ENCODE measurements at regions not wholly inside any gene's neighbourhood (a gene's known extent, or its start where the extent isn't known, plus 50 kb on each side); places are given as distances from the start of the nearest gene placed in this dataset.
"Not testable (repeated sequence)": the region's sequence is repeated elsewhere in the genome, so short reads cannot be mapped to it uniquely, and the experiment has no call there.

GRCh38 chr1:146478125-146478720 is 249.4 kb upstream of the NOTCH2NLA start:
- TF ChIP-seq, protein P1, sequence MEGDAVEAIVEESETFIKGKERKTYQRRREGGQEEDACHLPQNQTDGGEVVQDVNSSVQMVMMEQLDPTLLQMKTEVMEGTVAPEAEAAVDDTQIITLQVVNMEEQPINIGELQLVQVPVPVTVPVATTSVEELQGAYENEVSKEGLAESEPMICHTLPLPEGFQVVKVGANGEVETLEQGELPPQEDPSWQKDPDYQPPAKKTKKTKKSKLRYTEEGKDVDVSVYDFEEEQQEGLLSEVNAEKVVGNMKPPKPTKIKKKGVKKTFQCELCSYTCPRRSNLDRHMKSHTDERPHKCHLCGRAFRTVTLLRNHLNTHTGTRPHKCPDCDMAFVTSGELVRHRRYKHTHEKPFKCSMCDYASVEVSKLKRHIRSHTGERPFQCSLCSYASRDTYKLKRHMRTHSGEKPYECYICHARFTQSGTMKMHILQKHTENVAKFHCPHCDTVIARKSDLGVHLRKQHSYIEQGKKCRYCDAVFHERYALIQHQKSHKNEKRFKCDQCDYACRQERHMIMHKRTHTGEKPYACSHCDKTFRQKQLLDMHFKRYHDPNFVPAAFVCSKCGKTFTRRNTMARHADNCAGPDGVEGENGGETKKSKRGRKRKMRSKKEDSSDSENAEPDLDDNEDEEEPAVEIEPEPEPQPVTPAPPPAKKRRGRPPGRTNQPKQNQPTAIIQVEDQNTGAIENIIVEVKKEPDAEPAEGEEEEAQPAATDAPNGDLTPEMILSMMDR (IDR thresholded peaks at IDR 0.05): peak; percentile 78
- not testable (repeated sequence) for H3K36me3 Mint-ChIP-seq (ENCODE audit: low read depth); H3K4me1 Mint-ChIP-seq (ENCODE audit: low read depth); H3K27ac Mint-ChIP-seq (ENCODE audit: unreplicated experiment); H3K4me3 Mint-ChIP-seq (ENCODE audit: unreplicated experiment); H3K9me3 Mint-ChIP-seq (ENCODE audit: low read depth); DNase-seq (ENCODE audit: low spot score); H3K27me3 Mint-ChIP-seq (ENCODE audit: low read depth)

GRCh38 chr1:146475086-146475485 is 246.3 kb upstream of the NOTCH2NLA start:
- not testable (repeated sequence) for H3K4me3 Mint-ChIP-seq (ENCODE audit: unreplicated experiment)

GRCh38 chr1:146474216-146474615 is 245.4 kb upstream of the NOTCH2NLA start:
- DNase-seq (ENCODE audit: low spot score); H3K36me3 Mint-ChIP-seq (ENCODE audit: low read depth); H3K4me3 Mint-ChIP-seq (ENCODE audit: unreplicated experiment); H3K9me3 Mint-ChIP-seq (ENCODE audit: low read depth); H3K27me3 Mint-ChIP-seq (ENCODE audit: low read depth); H3K27ac Mint-ChIP-seq (ENCODE audit: unreplicated experiment); H3K4me1 Mint-ChIP-seq (ENCODE audit: low read depth): not testable (repeated sequence)

More at GRCh38 chr1:146475086-146475485, 246.3 kb upstream of the NOTCH2NLA start:
- not testable (repeated sequence) for H3K27ac Mint-ChIP-seq (ENCODE audit: unreplicated experiment); H3K4me1 Mint-ChIP-seq (ENCODE audit: low read depth); DNase-seq (ENCODE audit: low spot score); H3K36me3 Mint-ChIP-seq (ENCODE audit: low read depth); H3K27me3 Mint-ChIP-seq (ENCODE audit: low read depth); H3K9me3 Mint-ChIP-seq (ENCODE audit: low read depth)

DNA sequence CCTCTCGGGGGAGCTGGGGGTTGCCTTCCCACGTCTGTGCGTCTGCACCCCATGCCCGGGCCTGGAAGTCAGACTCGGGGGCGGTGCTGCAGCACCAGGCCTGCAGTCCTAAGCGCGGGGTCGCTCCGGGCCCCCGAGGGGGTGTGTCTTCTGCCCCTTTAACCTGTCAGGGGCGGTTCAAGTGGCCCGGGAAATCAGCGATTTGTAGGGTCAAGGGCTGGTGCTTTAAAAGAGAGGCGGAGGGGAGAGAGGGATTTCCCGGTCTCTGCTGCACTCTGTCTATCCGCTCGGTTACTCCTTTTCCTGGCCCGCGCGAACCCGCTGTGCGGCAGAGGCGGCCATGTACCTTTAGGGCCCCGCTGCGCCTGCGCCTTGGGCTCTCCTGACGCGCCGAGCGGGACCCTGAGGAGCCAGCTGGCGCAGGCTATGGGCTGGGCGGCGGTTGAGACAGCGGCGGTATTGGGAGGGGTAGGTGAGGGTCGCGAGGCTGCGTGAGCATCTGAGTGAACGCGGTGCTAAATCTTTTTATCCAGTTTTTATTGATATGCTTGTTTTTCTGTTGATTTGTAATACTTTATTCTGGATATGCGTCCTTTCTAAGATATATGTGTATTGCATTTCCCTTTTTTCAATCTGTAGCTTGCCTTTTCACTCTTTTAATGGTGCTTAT is 243.5 kb upstream of the NOTCH2NLA start:
- not testable (repeated sequence) for H3K36me3 Mint-ChIP-seq (ENCODE audit: low read depth); H3K9me3 Mint-ChIP-seq (ENCODE audit: low read depth); H3K4me1 Mint-ChIP-seq (ENCODE audit: low read depth); H3K27me3 Mint-ChIP-seq (ENCODE audit: low read depth)
- DNase-seq (ENCODE audit: low spot score): peak; percentile 86
- Mint-ChIP-seq H3K4me3 (ENCODE audit: unreplicated experiment) (peak overlapping the region; percentile 80), H3K27ac (ENCODE audit: unreplicated experiment) (peak overlapping the region; percentile 75)
- TF ChIP-seq, protein P1 (IDR thresholded peaks at IDR 0.05): peak; percentile 29

DNA sequence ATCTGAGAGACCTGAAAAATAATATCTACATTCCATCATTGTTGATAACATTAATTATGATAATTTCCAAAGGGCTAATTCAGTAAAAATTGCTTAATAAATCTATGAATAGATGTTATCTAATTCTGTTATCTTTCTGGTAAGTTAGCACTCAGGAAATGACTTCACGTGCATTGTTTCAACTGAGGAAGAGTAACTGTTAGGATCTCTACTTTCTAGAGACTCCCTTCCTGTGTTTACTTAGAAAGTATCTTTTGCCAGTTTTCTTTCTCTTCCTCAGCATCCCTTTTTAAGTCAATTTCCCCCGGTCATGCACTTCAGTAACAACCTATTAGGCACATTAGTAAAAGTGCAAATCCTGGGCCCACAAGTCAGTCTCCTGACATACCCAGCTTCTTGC is 231.1 kb upstream of the NOTCH2NLA start:
- not testable (repeated sequence) for H3K4me1 Mint-ChIP-seq (ENCODE audit: low read depth); H3K9me3 Mint-ChIP-seq (ENCODE audit: low read depth); H3K36me3 Mint-ChIP-seq (ENCODE audit: low read depth); H3K4me3 Mint-ChIP-seq (ENCODE audit: unreplicated experiment); H3K27me3 Mint-ChIP-seq (ENCODE audit: low read depth); DNase-seq (ENCODE audit: low spot score); H3K27ac Mint-ChIP-seq (ENCODE audit: unreplicated experiment)

DNA sequence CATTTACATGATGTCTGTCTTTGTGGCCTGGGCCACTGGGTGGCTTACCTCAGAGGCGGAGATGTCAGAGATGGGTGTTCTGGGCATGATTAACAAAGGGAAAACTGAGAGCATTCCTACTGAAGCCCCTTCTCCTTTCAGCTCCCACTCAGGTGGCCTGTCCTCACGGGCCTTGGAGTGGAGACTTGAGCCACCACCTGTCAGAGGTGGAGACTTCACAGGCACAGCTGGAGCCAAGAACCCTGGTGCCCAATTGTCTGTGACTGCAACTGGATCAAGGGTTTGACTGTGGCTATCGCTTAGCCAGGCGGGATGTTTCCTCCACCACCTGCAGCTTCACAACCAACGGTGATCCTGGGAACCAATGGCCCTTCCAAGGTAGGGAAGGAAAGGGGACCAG is 230.5 kb upstream of the NOTCH2NLA start:
- not testable (repeated sequence) for H3K4me1 Mint-ChIP-seq (ENCODE audit: low read depth); H3K4me3 Mint-ChIP-seq (ENCODE audit: unreplicated experiment); H3K27me3 Mint-ChIP-seq (ENCODE audit: low read depth); DNase-seq (ENCODE audit: low spot score); H3K9me3 Mint-ChIP-seq (ENCODE audit: low read depth); H3K27ac Mint-ChIP-seq (ENCODE audit: unreplicated experiment); H3K36me3 Mint-ChIP-seq (ENCODE audit: low read depth)

DNA sequence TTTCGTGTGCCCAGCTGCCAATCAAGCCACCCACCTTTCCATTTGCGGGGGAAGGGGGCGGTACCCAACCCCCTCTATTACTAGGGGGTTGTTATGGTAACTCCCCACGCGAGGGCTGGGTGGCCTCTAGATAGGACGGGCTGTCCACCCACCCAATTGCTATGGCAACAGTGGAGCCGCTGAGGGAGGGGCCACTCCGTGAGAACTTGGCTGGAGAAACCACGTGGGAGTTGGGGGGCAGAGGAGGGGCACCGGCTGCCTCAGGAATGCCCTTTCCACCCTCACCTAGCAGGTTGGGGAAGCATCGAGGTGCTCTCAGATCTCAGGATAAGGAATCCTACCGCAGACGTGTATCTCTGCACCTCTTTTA is 220.0 kb upstream of the NOTCH2NLA start:
- not testable (repeated sequence) for H3K4me1 Mint-ChIP-seq (ENCODE audit: low read depth); H3K27ac Mint-ChIP-seq (ENCODE audit: unreplicated experiment); DNase-seq (ENCODE audit: low spot score); H3K27me3 Mint-ChIP-seq (ENCODE audit: low read depth); H3K9me3 Mint-ChIP-seq (ENCODE audit: low read depth); H3K4me3 Mint-ChIP-seq (ENCODE audit: unreplicated experiment); H3K36me3 Mint-ChIP-seq (ENCODE audit: low read depth)
